Lower leg skin (tissue), 4 donors: ENCODE measurements at regions not wholly inside any gene's neighbourhood (a gene's known extent, or its start where the extent isn't known, plus 50 kb on each side); places are given as distances from the start of the nearest gene placed in this dataset.

Experiments used
- DNase-seq, 2 donors: peaks; one replicate each; pipeline ENCODE4 v3.0.0-alpha.2; 2019; ENCODE audit warnings: low spot score in 2 of 2
- H3K4me3 ChIP-seq: fragments of 200-600 bp; sonication (generic); 2 replicates; pipeline ENCODE4 v1.5.1; 2017; ENCODE audit warnings: mild to moderate bottlenecking, low read depth; ENCODE audit not compliant: poor library complexity, severe bottlenecking
- POLR2A ChIP-seq, 2 donors: fragments of 450-650 bp; IDR thresholded peaks; one replicate each; pipeline ENCODE4 v1.6.1; 2016 to 2017; ENCODE audit warnings: antibody characterized with exemption in 2 of 2, mild to moderate bottlenecking in 1 of 2, moderate library complexity in 1 of 2
- WGBS, 2 donors: methylation state at CpG; one replicate each; pipeline ENCODE4 v1.1.5; 2018; 5-methylcytosine and 5-hydroxymethylcytosine counted together
- intact Hi-C: fragments of 100-400 bp; cut with DNase I; formaldehyde crosslinking; loops from one replicate; pipeline ENCODE4 v1.15.0; 2023; ENCODE audit warnings: low total_unique reads
- TF ChIP-seq, protein P1 (sequence below), 3 donors: fragments of 450-650 bp; IDR thresholded peaks; one replicate each; pipeline ENCODE4 v1.5.1; 2016; ENCODE audit warnings: antibody characterized with exemption in 3 of 3, mild to moderate bottlenecking in 3 of 3, moderate library complexity in 2 of 3

DNA sequence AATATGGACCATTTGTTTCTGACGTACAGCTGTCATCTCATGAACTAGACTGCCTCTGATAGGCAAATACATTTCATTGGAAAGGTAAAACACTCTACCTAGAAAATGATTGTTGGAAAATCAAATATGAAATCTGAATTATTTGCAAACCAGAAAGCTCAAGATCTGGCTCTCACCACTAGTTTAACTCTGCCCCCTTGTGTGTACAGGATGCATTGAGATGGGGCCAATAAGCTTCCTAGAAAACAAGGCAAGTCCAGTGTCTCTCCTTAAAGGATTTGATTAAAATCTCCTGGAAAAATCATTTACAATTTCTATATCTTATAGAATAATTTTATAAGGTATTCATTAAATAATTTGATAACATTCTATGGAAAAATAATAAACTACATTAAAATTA, 311.9 kb upstream of the ANKH start:
- no peak for TF ChIP-seq POLR2A (IDR thresholded peaks at IDR 0.05)
- TF ChIP-seq, protein P1, sequence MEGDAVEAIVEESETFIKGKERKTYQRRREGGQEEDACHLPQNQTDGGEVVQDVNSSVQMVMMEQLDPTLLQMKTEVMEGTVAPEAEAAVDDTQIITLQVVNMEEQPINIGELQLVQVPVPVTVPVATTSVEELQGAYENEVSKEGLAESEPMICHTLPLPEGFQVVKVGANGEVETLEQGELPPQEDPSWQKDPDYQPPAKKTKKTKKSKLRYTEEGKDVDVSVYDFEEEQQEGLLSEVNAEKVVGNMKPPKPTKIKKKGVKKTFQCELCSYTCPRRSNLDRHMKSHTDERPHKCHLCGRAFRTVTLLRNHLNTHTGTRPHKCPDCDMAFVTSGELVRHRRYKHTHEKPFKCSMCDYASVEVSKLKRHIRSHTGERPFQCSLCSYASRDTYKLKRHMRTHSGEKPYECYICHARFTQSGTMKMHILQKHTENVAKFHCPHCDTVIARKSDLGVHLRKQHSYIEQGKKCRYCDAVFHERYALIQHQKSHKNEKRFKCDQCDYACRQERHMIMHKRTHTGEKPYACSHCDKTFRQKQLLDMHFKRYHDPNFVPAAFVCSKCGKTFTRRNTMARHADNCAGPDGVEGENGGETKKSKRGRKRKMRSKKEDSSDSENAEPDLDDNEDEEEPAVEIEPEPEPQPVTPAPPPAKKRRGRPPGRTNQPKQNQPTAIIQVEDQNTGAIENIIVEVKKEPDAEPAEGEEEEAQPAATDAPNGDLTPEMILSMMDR (IDR thresholded peaks at IDR 0.05), result no peak
- 89 to 91% methylated on average over 1 of the region's 1 CpG for WGBS, 2 donors
- intact Hi-C loops, result no loop called here
- no peak for DNase-seq
- no peak overlapping the region for H3K4me3 ChIP-seq

GRCh38 chr5:15170173-15170572, 298.6 kb upstream of the ANKH start:
- 96 to 100% methylated on average over 1 of the region's 1 CpG for WGBS, 2 donors
- no peak for DNase-seq
- TF ChIP-seq POLR2A (IDR thresholded peaks at IDR 0.05), result no peak
- TF ChIP-seq, protein P1 (IDR thresholded peaks at IDR 0.05), result no peak
- intact Hi-C loops, result no loop called here
- H3K4me3 ChIP-seq, result no peak overlapping the region

- intact Hi-C loops, result no loop called here
- no peak overlapping the region for H3K4me3 ChIP-seq
- DNase-seq, result no peak
- TF ChIP-seq POLR2A (IDR thresholded peaks at IDR 0.05), result no peak
- TF ChIP-seq, protein P1 (IDR thresholded peaks at IDR 0.05), result no peak
- WGBS, 2 donors, result 71 to 74% methylated on average over 2 of the region's 2 CpGs
These were observed 296.8 kb upstream of the ANKH start for GRCh38 chr5:15168358-15168757.

DNA sequence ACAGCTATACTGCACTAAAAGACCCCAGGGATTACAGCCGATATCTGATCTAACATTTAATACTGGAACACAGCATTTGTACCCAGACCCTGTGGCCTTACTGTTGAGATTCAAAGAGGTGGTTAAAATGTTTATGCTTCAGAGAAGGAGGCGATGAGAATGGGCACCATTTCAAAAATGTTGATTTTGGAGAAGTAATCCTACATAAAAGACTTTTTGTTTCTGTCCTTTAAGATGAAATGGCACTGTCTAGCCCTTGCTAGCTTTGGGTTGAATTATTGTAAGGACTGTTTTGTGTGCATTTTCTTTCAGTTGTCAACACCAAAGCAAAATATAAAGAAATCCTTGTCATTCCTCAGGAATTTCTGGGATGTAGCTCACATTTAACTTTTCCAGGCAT, 288.5 kb upstream of the ANKH start:
- no peak overlapping the region for H3K4me3 ChIP-seq
- intact Hi-C loops, result no loop called here
- 45 to 47% methylated on average over 2 of the region's 2 CpGs for WGBS, 2 donors
- TF ChIP-seq, protein P1 (IDR thresholded peaks at IDR 0.05), result no peak
- no peak for TF ChIP-seq POLR2A (IDR thresholded peaks at IDR 0.05)
- DNase-seq, result no peak

DNA sequence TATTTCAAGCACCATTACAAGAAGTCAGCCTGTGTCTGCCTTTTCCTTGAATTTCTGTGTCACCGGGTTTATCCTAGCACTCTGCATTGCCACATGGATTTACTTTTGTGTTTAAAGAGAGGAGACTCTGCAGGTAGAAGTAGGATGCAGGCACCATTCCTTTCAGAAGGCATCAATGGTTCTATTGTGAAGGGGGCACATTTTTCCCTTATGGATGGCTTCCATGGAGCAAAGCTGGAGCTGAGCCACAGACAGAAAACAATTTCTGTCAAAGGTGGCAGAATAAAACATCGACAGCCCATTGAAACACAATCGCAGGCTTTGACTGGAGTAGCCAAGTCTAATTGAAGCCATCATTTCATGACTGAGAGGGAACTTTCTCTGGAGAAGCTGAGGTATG, 288.0 kb upstream of the ANKH start:
- intact Hi-C loops, result no loop called here
- TF ChIP-seq POLR2A (IDR thresholded peaks at IDR 0.05), result no peak
- TF ChIP-seq, protein P1 (IDR thresholded peaks at IDR 0.05), result no peak
- no peak overlapping the region for H3K4me3 ChIP-seq
- 52 to 54% methylated on average over 3 of the region's 3 CpGs for WGBS, 2 donors
- DNase-seq, result no peak

DNA sequence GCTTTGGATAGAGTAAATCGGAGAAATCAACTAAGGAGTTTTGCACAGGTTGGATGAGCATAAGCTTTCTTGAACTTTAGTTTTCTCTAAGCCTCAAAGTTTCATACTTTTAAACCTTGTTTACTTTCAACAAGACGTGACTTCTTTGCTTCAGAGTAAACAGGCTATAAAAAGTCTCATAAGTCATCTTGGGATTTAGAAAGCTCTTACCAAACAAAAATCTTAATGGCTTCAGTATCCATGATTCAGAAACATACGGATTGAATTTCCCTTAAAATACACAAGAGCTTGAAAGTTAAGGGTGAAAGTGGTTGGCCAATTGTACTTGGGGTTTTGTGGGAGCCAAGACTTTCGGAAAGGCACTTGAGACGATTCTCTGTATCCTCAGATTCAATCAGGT, 270.9 kb upstream of the ANKH start:
- DNase-seq, result no peak
- WGBS, 2 donors, result 64% methylated on average over 5 of the region's 5 CpGs
- intact Hi-C loops, result no loop called here
- no peak overlapping the region for H3K4me3 ChIP-seq
- TF ChIP-seq, protein P1 (IDR thresholded peaks at IDR 0.05), result no peak
- TF ChIP-seq POLR2A (IDR thresholded peaks at IDR 0.05), result no peak
